GM12874 (cell line): ENCODE measurements at regions not wholly inside any gene's neighbourhood (a gene's known extent, or its start where the extent isn't known, plus 50 kb on each side); places are given as distances from the start of the nearest gene placed in this dataset.

Experiments
- CTCF ChIP-seq: IDR thresholded peaks from 2 replicates; pipeline ENCODE4 v1.5.1; 2011; ENCODE audit warnings: low read depth, mild to moderate bottlenecking, control low read depth, low read length, moderate library complexity; ENCODE audit not compliant: insufficient read depth

DNA sequence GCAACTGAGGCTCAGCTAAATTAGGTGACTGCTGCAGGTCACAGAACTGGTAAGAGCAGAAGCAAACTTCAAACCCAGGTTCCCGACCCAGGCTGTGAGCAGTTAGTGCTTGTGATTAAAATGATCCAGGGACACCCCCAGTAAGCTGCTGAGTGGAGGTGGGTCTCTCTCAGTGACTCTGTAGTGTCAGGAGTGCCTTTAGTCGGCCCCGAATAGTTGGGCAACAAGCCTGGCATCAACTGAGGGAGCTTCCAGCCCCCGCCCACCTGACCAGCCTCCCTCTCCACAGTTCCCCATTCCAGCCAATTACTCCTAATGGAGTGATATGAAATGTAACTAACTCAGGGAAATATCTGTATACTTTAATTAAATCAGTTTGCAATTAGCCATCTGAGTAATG, 168.0 kb upstream of the SMAD3 start:
- TF ChIP-seq CTCF = no peak

DNA sequence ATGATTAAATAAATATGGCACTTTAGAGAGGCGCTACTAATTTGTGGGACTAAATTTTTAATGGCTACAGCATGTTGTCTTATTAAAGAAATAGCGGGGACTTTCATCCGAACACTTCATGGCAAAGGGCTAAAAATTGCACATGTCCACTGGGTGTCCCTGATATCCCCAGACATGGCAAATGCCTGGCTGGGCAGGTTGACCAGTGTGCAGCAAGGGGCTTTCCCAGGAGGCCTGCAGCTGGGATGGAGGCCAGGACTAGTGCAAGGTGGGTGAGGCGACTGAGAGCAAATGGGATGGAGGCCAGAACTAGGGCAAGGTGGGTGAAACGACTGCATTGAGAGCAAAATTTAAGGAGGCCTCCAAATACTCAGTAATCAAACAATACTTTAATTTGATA, 167.4 kb upstream of the SMAD3 start:
- TF ChIP-seq CTCF = no peak

DNA sequence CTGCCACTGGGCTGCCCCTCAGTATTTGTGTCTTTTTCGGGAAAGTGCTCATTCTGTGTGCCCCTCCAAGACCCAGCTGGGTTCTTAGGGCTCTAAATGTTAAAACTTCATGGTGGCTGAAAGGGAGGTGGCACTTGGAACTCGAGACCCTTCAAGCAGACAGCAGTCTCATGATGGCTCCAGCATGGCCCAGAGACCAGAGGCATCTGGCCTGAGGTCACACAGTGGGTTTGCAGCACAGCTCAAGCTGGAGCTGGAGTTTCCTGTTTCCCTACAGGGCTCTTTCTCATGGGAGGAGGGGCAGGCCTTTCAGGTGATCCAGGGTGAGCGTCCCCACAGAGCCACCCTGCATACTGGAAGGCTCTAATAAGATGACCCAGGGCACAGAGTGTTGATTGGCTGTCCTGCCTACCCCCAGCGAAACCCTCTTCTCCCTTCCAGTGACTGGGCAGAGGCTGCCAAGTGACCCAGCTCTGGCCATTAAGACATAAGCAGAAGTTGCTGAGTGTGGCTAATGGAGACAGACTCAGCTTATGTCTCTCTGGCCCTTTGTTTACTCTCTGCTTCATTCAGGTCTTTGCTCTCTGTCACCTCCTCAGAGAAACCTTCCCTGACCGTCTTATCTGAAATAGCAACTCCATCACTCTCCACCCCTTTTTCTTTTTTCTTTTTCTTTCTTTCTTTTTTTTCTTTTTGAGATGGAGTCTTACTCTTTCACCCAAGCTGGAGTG, 166.6 kb upstream of the SMAD3 start:
- no peak for TF ChIP-seq CTCF

- TF ChIP-seq CTCF = no peak
Measured at GRCh38 chr15:66899555-66900350, 165.6 kb upstream of the SMAD3 start.

DNA sequence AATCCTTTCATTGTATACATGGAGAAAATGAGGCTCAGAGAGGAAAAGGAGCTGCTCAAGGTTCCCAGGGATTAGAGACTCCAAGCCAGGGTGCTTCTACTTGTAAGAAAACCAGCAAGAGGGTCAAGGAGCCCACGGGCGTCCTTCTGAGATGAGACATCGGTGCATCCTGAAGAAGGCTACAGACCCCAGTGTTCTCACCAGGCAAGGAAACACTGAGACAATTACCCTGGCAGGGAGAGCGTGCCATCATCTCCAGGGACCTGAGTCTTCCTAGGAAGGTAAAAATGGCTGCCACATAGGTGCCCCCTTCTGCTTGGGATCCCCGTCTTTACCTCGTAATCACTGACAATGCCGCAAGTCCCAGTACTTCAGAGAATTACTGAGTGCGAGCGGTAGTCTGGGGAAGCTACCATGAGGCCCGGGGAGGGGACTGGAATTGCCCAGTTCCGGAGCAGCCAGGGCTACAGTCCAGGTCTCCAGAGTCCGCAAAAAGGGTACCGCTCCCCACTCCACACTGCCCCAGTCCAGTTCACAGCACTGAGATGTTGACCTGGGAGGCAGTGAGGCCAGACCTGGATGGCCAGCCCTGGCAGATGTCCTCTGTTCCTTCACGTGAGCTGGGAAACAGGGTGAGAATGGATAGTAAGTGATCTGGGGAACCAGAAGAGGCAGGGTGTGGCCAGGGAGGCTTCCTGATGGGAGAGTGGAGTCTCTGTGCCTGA, 164.7 kb upstream of the SMAD3 start:
- TF ChIP-seq CTCF = no peak

GRCh38 chr15:66901336-66902100, 163.9 kb upstream of the SMAD3 start:
- TF ChIP-seq CTCF = no peak

GRCh38 chr15:66905185-66905584, 160.2 kb upstream of the SMAD3 start:
- no peak for TF ChIP-seq CTCF
